Activated CD4-positive, alpha-beta T cell treated with anti-CD3 and anti-CD28 coated beads, Interleukin-2, amount 50 U/mL, for 1 hour (primary cell): ENCODE measurements at regions not wholly inside any gene's neighbourhood (a gene's known extent, or its start where the extent isn't known, plus 50 kb on each side); places are given as distances from the start of the nearest gene placed in this dataset.

Experiments used
- DNase-seq: peaks from one replicate; pipeline ENCODE4 v3.0.0-alpha.2; 2020

DNA sequence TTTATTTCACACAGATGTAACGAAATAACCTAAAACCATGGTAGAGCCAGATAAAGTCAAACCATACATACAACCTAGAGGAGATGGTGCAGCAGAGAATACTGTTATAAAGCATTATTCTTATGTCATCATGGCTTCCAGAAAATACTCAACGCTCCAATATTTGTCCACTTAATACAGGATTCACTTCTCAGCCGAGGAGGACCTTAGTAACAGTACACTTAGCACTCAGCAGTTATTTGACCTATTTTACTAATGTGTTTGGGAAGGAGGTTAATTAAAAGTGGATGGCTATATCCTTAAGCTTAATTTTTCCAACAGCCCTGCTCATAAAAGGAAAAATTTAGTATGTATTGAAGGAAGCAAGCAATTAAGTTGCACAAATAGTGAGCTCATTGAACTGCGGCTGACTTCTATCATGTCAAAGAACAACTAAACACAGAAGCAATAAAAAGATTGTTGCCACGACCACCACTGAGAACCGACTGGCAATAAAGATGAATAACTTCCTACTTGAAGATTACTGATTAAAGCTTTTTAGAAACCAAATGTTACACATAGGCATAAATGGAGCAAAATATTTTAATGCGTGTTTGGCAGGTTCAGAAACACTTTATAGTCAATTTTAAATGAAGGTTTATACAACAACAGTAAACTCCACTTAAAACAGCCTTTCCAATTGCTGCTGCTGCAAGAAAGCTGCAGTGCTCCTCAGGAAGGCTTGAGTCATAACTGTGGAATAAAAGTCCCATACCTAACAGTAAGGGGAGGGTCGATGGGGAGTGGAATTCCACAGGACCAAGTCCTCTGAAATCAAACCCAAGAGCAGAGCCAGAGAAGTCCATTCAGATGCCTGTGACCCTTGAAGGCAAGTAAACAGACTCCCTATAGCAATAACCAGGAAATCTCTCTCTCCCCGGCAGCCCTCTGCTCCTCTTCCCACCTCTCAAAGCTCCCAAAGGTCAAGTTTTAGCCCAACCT is 218.9 kb upstream of the CDKN3 start:
- no peak for DNase-seq

DNA sequence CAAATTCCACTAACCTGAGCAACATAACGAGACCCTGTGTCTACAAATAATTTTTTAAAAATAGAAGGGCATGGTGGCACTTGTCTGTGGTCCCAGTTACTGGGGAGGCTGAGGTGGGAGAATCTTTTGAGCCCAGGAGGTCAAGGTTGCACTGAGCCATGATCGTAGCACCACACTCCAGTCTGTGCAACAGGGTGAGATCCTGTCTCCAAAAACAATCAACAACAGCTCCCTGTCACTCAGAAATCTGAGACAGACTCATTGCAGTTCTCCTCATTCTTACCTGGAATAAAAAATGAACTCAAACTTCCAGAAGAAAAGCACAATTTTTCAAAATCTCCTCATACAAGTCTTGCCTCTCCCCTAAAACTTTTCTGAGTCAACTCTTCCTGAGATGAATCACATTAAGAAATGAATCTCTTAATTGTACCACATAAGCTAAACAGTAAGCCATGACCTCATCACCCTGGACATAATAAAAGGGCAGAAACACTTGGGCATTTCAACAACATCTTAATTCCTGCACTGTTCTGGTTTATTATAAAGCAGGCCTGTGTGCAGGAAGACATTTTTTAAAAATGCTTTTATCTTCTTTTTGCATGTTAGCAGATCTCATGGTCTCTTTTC is 214.3 kb upstream of the CDKN3 start:
- DNase-seq, result no peak

DNA sequence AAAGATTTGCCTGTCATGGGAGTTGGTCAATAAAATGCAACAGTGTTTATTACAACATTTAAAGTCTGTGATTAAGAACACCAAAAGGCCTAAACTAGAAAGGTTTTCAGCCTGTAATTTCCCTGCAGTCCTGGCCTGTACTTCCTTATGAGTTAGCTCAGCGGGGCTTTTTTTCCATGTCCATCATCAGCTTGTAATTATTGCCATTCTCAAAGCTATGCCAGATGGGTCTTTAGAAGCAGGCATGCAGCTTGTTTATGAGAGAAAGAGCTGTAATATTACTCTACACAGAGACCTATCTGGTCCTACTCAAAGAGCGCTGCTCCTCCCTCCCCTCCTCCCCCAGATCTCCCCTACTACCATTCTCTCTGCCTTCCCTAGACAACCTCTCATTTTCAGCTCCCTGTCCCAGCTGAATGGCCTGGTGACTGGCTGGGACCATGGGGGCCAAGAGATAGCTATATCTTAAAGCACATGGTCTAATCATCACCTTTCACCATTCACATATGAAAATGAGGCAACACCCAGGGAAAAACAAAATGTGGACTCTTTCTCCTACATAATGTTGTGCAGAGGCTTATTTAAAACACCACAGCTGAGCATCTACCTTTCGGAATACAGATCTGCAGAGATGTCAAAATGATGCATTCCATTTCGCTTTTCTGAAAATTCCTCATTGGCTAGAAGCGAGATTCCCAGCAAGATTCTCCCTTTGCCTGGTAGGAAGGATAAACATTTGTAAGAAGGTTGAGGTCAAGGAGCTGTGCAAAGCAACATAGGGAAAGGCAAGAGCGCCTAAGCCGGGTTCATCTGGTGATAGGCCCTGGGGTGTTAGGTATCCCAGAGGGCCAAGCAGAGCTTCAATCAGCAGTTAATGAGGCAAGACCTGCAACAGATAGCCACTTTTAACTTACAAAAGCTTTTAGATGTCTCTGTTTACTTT is 209.7 kb upstream of the CDKN3 start:
- no peak for DNase-seq

DNA sequence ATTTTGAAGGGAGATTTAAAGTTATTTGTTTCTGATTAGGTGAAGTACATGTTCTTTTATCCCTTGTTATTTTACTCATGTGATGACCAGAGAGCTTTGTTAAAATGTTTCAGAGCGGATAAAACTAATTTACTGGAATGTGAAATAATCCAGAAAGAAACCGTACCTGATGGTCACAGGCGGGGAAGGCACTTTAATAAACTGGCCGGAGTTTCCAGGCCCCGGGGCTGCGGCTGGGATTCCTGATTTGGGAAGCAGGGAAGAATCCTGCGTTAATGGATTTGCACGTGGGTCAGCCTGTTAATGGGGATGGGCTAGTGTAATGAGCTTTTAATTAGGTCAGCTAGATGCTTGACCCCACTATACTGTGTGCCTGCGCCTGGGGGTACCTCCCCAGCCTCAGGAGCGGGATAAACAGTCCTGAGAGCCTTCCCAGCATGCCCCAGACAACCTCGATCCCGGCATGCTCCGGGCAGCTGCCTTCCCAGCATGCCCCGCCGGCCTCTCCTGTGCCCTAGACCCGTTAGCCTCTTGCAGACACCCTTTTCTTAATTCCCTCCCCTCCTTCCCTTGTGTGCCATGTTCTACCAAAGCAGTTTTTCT is 208.6 kb upstream of the CDKN3 start:
- no peak for DNase-seq

DNA sequence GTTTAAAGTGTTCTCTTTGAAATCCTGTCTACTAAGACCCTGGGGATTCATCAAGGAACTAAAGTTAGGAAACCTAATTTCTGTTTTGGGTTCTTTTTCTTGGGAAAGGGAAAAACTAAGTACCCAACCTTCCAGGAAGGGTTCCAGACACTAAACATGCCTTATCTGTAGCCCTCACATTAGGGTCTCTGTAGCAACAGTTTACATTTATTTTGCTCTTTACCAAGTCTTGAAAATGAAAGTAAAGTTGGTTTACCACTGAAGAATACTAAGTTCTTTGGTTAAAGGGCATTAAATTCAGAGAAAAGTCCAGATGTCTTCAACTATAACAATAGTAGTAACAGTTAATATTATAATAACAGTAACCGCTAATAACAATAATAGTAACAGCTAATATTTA is 207.5 kb upstream of the CDKN3 start:
- DNase-seq, result no peak

DNA sequence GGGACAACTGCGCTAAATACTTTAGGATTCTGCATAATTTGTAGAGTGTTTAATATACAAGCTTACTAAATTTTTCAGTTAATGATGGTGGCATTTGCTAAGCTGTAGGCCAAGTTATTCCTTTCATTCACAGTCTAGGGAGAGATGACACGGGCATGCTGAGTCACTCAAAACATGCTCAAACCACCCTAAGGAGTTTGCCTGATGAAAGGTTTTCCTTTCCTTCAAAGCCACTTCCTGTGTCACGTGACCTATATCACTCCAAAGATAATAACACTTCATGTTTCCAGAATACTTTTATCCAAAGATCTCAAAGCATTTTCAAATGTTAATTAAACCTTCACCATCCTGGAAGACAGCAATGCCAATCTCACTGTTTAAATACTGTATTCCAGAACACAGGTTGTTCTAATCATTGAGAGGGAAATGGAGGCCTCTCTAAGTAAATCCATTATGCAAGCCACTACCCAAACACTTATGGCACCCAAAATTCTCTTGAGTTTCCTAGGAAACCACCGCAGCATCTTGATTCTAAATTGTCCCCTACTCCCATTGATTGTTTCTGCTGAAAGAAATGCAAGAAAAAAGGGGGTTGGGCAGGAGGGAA is 207.0 kb upstream of the CDKN3 start:
- no peak for DNase-seq

DNA sequence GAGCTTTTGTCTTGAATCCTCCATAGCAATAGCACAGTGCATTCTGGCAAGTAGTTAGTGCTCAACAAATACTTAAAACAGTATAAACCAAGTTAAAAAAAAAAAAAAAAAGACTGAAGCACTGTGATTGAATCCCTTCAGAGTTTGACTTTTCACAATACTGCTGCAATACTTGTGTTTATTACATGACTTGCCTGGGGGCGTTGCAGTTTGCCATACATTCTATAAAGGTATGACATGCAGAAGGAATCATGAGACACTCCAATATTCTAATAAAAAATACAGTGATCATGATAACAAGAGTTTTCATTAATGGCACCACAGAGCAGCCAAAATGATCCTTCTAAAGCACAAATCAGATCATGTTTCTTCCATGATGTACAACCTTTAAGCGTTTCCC is 205.0 kb upstream of the CDKN3 start:
- DNase-seq, result no peak

DNA sequence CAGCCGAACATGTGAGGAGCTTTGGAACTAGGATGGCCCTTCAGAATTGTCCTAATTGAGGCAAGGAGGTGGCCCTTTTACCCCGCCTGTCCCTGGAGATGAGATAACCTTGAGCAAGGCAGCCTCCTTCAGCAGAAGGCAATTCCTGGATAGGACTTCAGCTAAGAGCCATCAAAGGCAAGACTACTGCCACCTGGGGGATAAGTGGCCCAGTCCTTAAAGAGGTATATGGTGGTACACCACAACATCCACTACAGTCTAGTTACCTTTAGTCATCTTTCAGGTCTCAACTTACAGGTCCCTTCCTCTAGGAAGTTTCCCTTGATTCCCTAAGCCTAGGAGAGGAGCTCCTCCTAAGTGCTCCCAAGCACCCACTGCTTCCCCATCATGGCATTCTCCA is 204.2 kb upstream of the CDKN3 start:
- no peak for DNase-seq

DNA sequence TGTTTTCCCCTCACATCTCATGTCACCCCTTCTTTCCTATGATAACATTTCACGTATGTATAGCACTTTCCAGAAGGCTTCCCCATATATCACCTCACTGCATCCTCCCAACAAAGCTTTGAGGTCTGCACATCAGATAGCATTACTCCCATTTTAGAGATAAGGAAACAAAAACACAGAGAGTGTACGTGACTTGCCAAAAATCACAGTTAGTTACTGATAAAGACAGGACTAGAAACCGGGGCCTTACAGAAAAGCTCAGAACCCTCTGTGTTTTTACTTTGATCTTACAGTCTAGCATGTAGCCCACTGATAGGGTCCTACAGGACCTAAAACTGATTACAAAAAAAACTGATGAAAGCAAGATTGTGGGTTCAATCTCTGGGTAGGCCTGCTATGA is 202.9 kb upstream of the CDKN3 start:
- DNase-seq, result no peak

DNA sequence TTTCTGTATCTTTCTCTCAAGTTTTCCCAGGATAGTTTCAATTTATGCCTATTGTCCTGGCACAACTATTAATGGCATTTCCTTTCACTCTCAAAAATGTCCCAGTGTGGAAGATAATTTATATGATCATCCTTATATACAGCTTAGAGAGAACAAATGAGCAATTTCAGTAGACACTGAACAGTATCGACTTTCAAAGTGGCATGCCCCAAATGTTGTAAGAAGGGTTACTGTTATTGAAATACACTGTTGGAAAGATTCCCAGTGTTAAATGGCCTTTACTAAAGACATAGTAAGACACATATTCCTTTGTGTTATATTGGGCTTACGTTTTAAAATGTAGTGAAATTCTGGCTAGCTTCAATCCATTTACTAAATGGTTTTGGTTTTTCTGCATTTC is 202.3 kb upstream of the CDKN3 start:
- no peak for DNase-seq

DNA sequence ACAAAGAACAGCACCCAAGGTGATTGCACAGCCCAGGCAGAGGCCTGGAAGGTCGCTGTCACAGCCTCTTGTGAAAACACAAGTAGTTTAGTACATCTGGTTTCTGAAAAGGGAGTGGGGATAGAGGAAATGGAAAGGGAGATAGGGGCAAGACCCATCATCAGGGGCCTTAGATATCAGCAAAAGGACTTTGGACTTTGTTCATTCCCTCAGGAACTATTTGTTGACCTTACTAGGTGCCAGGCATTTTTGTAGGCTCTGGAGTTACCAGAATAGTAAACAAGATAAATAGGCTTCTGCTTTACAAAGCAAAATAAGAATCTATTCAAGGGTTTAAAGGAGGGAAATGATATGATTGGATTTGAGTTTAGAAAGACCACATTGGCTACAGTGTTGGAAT is 199.4 kb upstream of the CDKN3 start:
- no peak for DNase-seq

DNA sequence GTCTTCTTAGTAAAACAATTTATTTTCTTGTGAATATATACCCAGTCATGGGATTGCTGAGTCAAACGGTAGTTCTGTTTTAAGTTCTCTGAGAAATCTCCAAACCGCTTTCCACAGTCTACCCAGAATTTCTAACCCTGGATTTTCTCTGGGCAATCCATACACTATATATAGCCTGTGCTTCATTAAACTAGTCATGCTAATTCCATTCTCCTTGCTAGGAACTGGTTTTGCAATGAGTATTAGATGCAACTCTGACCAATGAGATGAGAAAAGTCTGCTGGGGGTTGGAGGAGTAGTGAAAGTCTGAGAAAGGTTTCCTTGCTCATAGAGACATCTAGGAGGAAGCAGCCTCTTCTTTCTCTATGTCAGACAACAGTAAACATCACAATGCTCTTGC is 196.1 kb upstream of the CDKN3 start:
- DNase-seq, result no peak

DNA sequence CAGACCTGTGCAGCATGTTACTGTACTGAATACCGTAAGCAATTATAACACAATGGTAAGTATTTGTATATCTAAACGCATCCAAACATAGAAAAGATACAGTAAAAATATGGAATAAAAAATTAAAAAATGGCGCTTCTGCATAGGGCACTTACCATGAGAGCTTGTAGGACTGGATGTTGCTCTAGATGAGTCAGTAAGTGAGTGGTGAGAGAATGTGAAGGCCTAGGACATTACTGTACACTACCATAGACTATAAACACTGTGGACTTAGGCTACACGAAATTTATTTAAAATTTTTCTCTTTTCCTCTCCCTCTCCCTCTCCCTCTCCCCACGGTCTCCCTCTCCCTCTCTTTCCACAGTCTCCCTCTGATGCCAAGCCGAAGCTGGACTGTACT is 194.5 kb upstream of the CDKN3 start:
- DNase-seq, result no peak

DNA sequence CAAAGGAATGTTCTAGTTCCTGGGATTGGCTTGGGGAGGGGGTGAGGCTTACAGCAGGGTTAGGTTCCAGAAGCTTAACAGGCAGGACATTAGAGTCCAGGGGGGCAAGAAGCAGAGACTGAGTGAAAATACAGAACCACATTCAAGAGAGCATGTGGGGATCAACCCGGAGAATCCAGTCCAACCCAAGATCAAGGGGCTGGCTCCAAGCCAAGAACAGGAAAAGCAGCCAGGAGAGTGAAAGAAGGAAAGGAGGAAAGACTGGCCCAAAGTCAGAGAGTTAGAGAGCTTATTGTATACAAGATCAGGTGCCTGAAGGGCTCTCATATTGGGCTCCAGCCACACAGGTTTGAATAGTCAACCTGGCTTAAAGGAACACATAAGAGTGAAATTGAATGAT is 190.3 kb upstream of the CDKN3 start:
- no peak for DNase-seq

DNA sequence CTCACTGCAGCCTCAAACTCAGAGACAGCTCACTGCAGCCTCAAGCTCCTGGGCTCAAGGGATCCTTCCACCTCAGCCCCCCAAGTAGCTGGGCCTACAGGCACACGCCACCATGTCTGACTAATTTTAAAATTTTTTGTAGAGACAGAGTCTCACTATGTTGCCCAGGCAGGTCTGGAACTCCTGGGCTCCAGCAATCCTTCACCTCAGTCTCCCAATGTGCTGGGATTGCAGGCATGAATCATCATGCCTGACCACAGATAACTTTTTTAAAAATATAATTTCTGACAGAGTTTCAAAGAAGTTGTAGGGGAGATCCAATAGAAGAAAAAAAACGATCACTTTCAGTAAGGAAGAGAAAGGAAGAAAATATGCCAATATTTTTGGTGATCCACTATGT is 189.7 kb upstream of the CDKN3 start:
- DNase-seq, result no peak

DNA sequence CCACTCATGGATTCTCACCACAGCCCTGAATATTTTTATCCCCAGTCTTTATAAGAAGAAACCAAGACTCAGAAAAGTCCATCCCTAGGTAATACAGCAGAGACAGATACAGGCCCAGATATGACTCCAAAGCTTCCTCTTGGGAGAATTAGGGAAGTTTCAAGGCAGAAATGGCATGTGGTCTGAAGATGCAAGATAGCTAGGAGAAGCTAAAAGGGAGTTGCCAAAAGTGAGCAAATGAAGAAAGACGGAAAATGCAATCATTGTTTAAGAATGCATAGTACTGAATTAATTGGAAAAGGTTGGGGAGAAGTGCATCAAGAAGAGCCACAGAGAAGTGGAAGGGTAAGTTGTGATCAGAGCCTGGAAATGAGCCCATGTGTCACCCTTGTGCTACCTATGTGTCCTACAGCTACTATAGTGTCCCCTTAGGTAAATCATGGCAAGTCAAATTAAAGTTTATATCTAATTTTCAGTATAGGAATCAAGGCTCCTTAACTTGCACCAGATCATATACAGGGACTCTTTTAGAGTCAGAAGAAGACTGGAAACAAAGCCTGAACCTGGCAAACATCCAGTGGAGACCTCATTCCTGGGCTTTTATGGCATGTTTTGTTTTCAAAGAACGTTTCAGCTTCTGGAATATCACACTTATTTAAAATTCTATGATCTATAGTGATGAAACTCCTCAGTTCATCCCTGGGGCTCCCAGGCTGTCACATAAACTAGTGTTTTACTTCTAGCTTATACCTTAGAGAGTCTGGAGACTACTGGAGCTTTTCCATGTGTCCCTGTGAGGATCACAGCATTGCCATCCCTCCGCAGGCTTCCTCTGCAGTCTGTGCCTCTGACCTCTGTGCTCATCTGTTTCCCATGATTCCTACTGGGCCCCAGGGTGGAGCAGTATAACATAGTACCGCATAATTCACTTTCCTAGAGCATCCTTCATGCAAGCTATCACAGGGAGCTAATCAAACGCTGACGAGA is 189.0 kb upstream of the CDKN3 start:
- DNase-seq, result no peak

DNA sequence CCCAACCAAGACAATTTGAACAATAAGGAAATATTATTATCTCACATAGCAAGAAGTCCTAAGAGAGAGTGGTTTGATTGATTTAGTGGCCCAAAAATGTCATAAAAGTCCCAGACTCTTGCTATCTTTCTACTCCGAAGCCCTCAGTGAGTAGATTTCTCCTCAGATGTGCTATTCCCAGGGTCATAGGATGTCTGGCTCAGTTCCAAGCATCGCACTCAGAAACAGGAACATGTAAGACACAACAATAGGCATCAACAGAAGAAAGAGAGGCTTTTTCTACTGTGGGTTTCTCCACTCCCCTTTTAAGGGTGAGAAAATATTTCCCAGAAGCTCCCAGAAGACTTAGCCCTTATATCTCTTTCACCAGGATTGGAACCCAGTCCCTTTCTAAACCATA is 188.1 kb upstream of the CDKN3 start:
- no peak for DNase-seq

DNA sequence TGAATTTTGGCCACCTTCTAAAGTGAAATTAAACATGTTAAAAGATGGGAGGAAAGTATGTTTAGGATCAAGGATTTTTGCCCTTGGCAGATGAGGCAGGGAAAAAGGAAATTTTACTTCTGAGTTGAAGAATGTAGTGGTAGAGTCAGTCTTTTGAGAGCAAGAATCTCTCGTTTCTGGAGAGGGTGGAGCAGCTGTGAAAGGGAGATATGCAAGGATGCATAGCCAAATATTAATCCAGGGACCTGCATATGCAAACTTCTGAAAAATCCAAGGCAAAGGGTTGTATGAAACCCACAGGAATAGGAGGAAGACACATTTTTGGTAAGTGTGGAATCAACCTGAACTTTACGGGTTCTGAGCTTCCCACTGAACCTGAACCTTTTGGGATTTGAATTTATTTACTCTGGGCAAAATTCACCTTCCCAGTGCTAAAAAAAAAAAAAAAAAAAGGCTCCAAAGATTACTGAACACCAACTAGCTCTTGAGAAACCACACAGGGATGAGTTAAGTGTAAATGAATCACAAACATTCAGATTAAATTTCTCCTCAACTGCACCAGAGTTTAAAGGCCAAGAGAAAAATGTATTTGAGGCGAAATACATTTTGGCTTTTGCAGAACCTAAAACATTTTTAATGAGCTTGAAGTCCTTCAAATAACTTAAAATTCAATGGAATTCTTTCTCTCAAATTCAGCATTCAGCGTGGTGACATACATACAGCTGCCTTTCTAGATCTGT is 187.1 kb upstream of the CDKN3 start:
- no peak for DNase-seq

DNA sequence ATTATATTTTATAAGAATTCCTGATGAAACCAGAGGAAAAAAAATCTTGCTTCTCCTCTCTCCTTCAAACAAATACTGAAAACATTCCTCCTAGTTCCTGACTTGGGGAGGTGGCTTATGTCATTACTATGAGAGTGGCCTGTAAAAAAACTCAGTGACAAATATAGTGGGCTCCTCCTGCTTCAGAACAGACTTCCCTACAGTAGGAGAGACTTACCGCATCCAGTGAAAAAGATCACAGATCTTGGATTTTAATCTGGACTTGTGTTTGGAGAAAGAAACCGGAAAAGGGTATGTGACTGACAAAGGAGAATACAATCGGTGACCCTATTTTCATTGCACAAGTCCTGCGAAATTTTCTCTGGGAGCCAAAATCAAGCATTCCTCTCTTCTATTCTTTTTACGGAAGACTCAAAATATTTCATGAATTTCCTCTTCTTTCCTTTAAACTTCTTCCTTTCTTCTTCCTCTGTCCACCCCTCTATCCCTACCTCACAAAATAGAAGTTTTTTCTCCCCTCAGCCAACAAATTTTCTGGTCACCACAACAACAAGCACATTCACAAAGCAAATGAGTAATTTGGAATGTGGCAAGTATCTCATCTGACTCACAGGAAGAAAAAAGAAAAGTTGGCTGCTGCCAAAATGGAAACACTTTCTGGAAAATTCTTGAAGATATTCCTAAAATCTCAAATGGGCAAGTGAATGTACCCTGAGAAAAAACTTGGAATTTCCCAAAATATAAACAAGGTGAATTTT is 185.1 kb upstream of the CDKN3 start:
- no peak for DNase-seq

DNA sequence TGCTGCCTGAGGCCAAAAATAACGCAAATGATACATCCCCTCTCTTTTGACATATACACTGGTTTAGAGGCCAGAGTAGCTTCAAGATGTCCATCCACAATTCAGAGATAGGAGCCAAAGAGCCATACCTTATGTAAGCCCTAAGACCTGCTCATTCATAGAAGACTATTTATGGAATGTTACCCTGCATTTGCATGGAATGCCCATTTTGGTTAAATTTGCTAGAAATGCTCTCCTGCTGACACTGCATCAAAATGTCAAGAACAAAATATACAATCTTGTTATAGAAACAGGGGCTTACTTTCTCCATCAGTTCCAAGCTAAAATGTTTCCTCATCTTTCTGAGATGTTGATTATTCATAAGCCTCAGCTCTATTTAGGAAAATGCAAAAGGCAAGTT is 183.3 kb upstream of the CDKN3 start:
- DNase-seq, result no peak
